22Rv1 (cell line): ENCODE measurements at regions not wholly inside any gene's neighbourhood (a gene's known extent, or its start where the extent isn't known, plus 50 kb on each side); places are given as distances from the start of the nearest gene placed in this dataset.

Experiments
- H3K27ac ChIP-seq: fragments of 450-650 bp; 2 replicates; pipeline ENCODE4 v1.5.1; 2017
- ZFX ChIP-seq: fragments of 450-650 bp; IDR thresholded peaks from 2 replicates; pipeline ENCODE4 v1.6.1; 2017; ENCODE audit warnings: antibody characterized with exemption, borderline replicate concordance
- TF ChIP-seq, protein P1 (sequence below): fragments of 450-650 bp; IDR thresholded peaks from 2 replicates; pipeline ENCODE4 v1.5.1; 2017; ENCODE audit warnings: mild to moderate bottlenecking

DNA sequence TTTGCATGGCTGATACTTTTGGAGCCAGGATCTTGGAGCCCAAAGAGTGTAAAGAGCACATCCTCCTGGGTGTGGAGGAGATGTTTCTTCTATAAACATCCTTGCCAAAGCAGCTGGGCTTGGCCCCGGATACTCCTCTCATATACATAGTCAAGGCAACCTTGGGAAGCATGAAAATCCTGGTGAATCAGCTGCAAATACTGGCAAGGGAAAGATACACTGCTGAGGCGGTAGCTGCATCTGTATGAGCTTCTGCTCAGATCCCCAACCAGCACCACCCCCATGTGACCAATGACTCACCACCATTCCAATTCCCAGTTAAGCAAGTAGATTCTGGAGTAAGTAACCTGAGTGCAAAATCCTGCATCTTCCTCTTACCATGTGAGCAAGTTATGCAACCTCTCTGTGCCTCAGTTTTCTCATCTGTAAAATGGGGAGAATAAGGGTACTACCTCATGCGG lies 567.4 kb downstream of the MED13L start:
- H3K27ac ChIP-seq = no peak overlapping the region
- TF ChIP-seq, protein P1, sequence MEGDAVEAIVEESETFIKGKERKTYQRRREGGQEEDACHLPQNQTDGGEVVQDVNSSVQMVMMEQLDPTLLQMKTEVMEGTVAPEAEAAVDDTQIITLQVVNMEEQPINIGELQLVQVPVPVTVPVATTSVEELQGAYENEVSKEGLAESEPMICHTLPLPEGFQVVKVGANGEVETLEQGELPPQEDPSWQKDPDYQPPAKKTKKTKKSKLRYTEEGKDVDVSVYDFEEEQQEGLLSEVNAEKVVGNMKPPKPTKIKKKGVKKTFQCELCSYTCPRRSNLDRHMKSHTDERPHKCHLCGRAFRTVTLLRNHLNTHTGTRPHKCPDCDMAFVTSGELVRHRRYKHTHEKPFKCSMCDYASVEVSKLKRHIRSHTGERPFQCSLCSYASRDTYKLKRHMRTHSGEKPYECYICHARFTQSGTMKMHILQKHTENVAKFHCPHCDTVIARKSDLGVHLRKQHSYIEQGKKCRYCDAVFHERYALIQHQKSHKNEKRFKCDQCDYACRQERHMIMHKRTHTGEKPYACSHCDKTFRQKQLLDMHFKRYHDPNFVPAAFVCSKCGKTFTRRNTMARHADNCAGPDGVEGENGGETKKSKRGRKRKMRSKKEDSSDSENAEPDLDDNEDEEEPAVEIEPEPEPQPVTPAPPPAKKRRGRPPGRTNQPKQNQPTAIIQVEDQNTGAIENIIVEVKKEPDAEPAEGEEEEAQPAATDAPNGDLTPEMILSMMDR = no peak
- TF ChIP-seq ZFX = no peak

DNA sequence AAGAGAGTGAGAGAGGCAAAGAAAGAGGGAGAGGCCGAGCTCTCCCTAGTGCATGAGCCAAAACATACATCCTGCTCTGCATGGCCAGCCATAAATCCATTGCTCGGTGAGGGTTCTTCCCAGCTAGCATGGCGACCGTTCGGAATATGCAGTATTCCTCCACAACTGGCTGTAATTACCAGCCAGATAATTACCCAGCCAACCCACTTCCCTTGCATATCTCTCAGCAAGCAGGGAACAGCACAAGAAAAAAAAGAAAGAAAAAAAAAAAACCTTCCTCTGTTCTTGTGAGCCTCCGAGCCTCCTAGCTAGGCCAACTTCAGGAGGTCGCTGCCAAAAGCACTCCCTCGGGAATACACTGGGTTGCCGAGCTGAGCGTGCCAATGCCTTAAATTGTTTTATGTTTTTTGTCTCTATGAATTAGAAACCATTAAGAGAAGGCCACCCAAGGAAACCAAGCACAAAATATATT lies 567.9 kb downstream of the MED13L start:
- TF ChIP-seq, protein P1 = no peak
- no peak for TF ChIP-seq ZFX
- no peak overlapping the region for H3K27ac ChIP-seq

DNA sequence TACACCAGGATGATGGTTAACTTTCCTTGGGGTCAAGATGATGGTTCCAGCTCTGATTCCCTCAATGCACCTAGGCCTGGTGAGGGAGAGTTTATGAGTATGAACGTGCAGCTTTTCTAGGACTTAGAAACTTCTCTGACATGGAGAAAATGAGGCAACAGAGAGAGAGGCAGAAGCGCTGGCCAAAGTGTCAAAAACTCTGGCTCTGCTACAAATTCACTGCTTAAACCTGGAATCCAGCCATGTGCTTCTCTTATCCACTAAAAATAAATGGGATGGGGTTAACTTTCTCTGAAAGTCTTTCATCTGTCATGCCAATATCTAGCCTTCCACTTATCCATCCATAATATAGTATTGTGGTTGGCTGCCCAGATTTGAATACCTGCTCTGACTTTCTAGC lies 568.7 kb downstream of the MED13L start:
- no peak overlapping the region for H3K27ac ChIP-seq
- TF ChIP-seq, protein P1 = no peak
- no peak for TF ChIP-seq ZFX

DNA sequence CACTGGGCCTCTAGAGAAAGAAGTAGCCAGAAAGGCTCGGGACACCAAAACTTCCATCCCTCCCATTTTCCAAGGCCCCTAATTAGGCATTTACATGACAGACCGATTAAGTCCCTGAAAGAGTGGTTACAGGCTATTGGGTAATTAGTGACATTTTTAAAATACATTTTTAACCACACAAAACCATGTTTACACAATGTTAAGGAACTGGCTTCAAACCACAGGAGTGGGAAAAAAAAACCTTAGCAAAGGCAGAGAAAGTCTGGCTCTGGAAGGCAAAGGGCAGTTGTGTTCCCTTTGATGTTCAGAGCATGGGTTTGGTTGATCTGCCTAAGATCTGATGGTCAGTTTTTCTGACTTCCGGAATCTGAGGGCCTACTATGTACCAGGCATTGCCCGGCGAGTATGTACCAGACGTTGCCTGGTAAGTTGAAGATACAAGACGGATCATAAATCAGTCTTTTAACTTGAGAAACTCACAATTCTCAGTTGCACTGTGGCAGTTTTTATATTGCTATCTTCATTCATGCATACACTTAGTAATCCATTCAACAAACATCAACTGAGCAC lies 576.5 kb downstream of the MED13L start:
- no peak for TF ChIP-seq ZFX
- TF ChIP-seq, protein P1 = no peak
- H3K27ac ChIP-seq = no peak overlapping the region

DNA sequence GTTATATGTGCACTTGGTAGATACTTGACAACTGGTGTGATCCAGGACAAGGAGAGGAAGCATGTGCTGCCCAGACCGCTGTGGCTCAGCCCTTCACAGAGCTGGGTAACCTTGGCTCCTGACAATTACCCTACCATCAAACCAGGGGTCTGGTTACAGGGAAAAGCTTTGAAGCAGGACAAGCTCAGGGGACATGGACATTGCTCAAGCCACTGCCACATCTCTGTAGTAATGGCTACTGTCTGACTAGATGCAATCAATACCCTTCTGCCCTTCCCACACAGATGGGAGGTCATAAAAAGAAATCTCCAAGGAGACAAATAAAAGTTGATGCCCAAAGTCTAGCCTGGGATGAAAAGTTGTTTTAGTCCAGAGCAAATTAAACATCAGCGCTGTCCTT lies 577.4 kb downstream of the MED13L start:
- no peak for TF ChIP-seq ZFX
- TF ChIP-seq, protein P1 = no peak
- no peak overlapping the region for H3K27ac ChIP-seq

DNA sequence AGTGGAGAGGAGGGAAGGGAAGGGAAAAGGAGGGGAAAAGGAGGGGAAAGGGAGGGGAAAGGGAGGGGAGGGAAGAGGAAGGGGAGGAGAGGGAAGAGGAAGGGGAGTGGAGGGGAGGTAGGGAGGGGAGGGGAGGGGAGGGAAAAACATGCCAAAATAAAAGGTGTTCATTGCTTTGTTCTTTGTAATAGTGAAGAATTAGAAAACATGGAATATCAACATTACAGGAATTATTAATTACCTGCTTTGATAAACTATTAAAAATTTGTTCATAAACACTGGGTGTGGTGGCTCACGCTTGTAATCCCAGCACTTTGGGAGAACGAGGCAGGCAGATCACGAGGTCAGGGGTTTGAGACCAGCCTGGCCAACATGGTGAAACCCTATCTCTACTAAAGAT lies 579.2 kb downstream of the MED13L start:
- H3K27ac ChIP-seq = no peak overlapping the region
- TF ChIP-seq, protein P1 = no peak
- no peak for TF ChIP-seq ZFX

DNA sequence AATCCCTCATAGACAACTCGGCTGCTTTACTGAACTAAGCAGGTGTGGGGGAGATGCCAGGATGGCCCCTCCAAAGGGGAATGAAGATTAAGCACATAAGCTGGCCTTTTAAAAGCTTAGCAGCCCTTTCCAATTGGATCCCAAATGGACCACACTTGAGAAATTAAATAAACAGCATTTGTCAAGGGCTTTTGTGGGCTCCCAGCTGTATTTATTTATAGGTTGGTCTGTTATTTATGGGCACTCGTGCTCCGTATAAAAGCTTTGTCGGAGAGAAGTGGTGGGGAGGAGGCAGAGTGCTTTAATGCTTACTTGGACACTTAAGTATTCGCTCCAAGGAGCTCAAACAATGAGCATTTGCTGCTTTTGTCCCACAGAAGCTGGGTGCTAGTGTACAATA lies 580.2 kb downstream of the MED13L start:
- no peak for TF ChIP-seq ZFX
- TF ChIP-seq, protein P1 = no peak
- H3K27ac ChIP-seq = no peak overlapping the region
